NCI-H446 (cell line): ENCODE measurements at regions not wholly inside any gene's neighbourhood (a gene's known extent, or its start where the extent isn't known, plus 50 kb on each side); places are given as distances from the start of the nearest gene placed in this dataset.
"Not testable (repeated sequence)": the region's sequence is repeated elsewhere in the genome, so short reads cannot be mapped to it uniquely, and the experiment has no call there.

ENCODE experiments used
- DNase-seq, 2 experiments: peaks; one replicate each; lab custom pipeline; 2025; lab: John Stamatoyannopoulos, UW

- DNase-seq, result no peak
Observed at GRCh38 chr15:99485153-99485961, 80.4 kb upstream of the MEF2A start.

- DNase-seq, result peak in 1 of 2 experiments; percentile 30
Observed at GRCh38 chr15:99485992-99486370, 79.8 kb upstream of the MEF2A start.

- peak; percentile 51 to 88 for DNase-seq
Observed at GRCh38 chr15:99486371-99487336, 79.1 kb upstream of the MEF2A start.

GRCh38 chr15:99487337-99487730, 78.5 kb upstream of the MEF2A start:
- DNase-seq, result no peak

- DNase-seq, result no peak
Observed at GRCh38 chr15:99492275-99492674, 73.5 kb upstream of the MEF2A start.

GRCh38 chr15:99492716-99493115, 73.1 kb upstream of the MEF2A start:
- no peak for DNase-seq

- DNase-seq, result no peak
Observed at GRCh38 chr15:99493461-99493860, 72.3 kb upstream of the MEF2A start.

- DNase-seq, result not testable (repeated sequence)
Observed at GRCh38 chr15:99494536-99495233, 71.1 kb upstream of the MEF2A start.

- no peak for DNase-seq
Observed at GRCh38 chr15:99495430-99496301, 70.1 kb upstream of the MEF2A start.

- DNase-seq, result no peak
Observed at GRCh38 chr15:99496302-99496629, 69.5 kb upstream of the MEF2A start.

GRCh38 chr15:99502182-99502581, 63.6 kb upstream of the MEF2A start:
- no peak for DNase-seq

GRCh38 chr15:99502661-99503060, 63.1 kb upstream of the MEF2A start:
- DNase-seq, result no peak

GRCh38 chr15:99503411-99503810, 62.4 kb upstream of the MEF2A start:
- DNase-seq, result no peak

GRCh38 chr15:99504071-99504822, 61.5 kb upstream of the MEF2A start:
- no peak for DNase-seq

GRCh38 chr15:99504823-99505551, 60.8 kb upstream of the MEF2A start:
- no peak for DNase-seq

GRCh38 chr15:99506399-99506798, 59.4 kb upstream of the MEF2A start:
- DNase-seq, result no peak

GRCh38 chr15:99507016-99507503, 58.7 kb upstream of the MEF2A start:
- DNase-seq, result no peak

GRCh38 chr15:99507504-99508310, 58.1 kb upstream of the MEF2A start:
- DNase-seq, result peak in 1 of 2 experiments; percentile 25

GRCh38 chr15:99508311-99508645, 57.5 kb upstream of the MEF2A start:
- DNase-seq, result no peak
